CD1c-positive myeloid dendritic cell (primary cell): ENCODE measurements at regions not wholly inside any gene's neighbourhood (a gene's known extent, or its start where the extent isn't known, plus 50 kb on each side); places are given as distances from the start of the nearest gene placed in this dataset.

ENCODE experiments used
- DNase-seq: peaks from one replicate; pipeline ENCODE4 v3.0.0-alpha.2; 2016; ENCODE audit errors: extremely low spot score

- DNase-seq: no peak
Measured at GRCh38 chr6:129920103-129920798, 59.1 kb upstream of the TMEM244 start.

- DNase-seq: no peak
Measured at GRCh38 chr6:129911732-129912131, 50.6 kb upstream of the TMEM244 start.
